NT2/D1 (cell line): ENCODE measurements at regions not wholly inside any gene's neighbourhood (a gene's known extent, or its start where the extent isn't known, plus 50 kb on each side); places are given as distances from the start of the nearest gene placed in this dataset.

ENCODE experiments used
- SUZ12 ChIP-seq: IDR thresholded peaks from 2 replicates; pipeline ENCODE4 v1.6.1; 2011; ENCODE audit not compliant: insufficient read length, insufficient read depth; ENCODE audit errors: extremely low read depth
- YY1 ChIP-seq: IDR thresholded peaks from 2 replicates; pipeline ENCODE4 v1.6.1; 2011; ENCODE audit not compliant: insufficient read length, insufficient read depth
- ZNF274 ChIP-seq: IDR thresholded peaks from 2 replicates; pipeline ENCODE4 v1.6.1; 2011; ENCODE audit warnings: mild to moderate bottlenecking, low read depth, low read length

- TF ChIP-seq ZNF274 (no peak), YY1 (no peak), SUZ12 (no peak)
Measured at GRCh38 chr1:65704318-65704717, 88.4 kb upstream of the PDE4B start.
